GM23338 (cell line): ENCODE measurements at regions not wholly inside any gene's neighbourhood (a gene's known extent, or its start where the extent isn't known, plus 50 kb on each side); places are given as distances from the start of the nearest gene placed in this dataset.

Source experiments
- ATAC-seq: fragments of 200-7000 bp; cut with Tn5 transposase; 3 replicates; pipeline ENCODE4 v1.9.1; 2020
- DNase-seq: peaks from one replicate; pipeline ENCODE4 v3.0.0-alpha.2; 2015; ENCODE audit warnings: low spot score
- H2AFZ ChIP-seq: fragments of 200-600 bp; sonication (generic); 2 replicates; pipeline ENCODE4 v1.8.0; 2016; ENCODE audit warnings: antibody characterized with exemption, mild to moderate bottlenecking, moderate library complexity
- H3F3A ChIP-seq: fragments of 200-600 bp; sonication (generic); replicated peaks from 2 replicates; pipeline ENCODE4 v1.8.0; 2017; ENCODE audit warnings: antibody characterized with exemption, mixed run types, low read depth
- H3K27ac ChIP-seq: fragments of 200-600 bp; sonication (generic); 2 replicates; pipeline ENCODE4 v1.6.1; 2016; ENCODE audit warnings: low read depth
- H3K27me3 ChIP-seq: fragments of 200-600 bp; sonication (generic); 2 replicates; pipeline ENCODE4 v1.8.0; 2016; ENCODE audit warnings: mild to moderate bottlenecking, mixed run types, moderate library complexity; ENCODE audit not compliant: insufficient read depth
- H3K36me3 ChIP-seq: fragments of 200-600 bp; sonication (generic); 2 replicates; pipeline ENCODE4 v1.8.0; 2016; ENCODE audit warnings: mild to moderate bottlenecking; ENCODE audit not compliant: insufficient read depth
- H3K4me1 ChIP-seq: fragments of 200-600 bp; sonication (generic); 2 replicates; pipeline ENCODE4 v1.8.0; 2016; ENCODE audit warnings: mild to moderate bottlenecking, moderate library complexity; ENCODE audit not compliant: insufficient read depth
- H3K4me2 ChIP-seq: fragments of 200-600 bp; sonication (generic); 2 replicates; pipeline ENCODE4 v1.7.1; 2017; ENCODE audit warnings: mixed run types
- H3K4me3 ChIP-seq: fragments of 200-600 bp; sonication (generic); 2 replicates; pipeline ENCODE4 v1.6.1; 2016; ENCODE audit warnings: mixed run types
- H3K79me2 ChIP-seq: fragments of 200-600 bp; sonication (generic); replicated peaks from 2 replicates; pipeline ENCODE4 v1.8.0; 2017; ENCODE audit warnings: mild to moderate bottlenecking; ENCODE audit not compliant: insufficient read depth
- H3K9me2 ChIP-seq: fragments of 200-600 bp; sonication (generic); 2 replicates; pipeline ENCODE4 v1.8.0; 2017; ENCODE audit not compliant: insufficient read depth
- H4K20me1 ChIP-seq: fragments of 200-600 bp; sonication (generic); replicated peaks from 2 replicates; pipeline ENCODE4 v1.8.0; 2017; ENCODE audit warnings: mild to moderate bottlenecking; ENCODE audit not compliant: insufficient read depth
- H3K27ac Mint-ChIP-seq: 2 replicates; pipeline ENCODE4 v1.8.0; 2020; ENCODE audit warnings: inconsistent platforms, mild to moderate bottlenecking, moderate library complexity, mixed read lengths
- H3K27me3 Mint-ChIP-seq: 3 replicates; pipeline ENCODE4 v1.8.0; 2022; ENCODE audit warnings: low read depth, mild to moderate bottlenecking, moderate library complexity, mixed read lengths, inconsistent platforms; ENCODE audit not compliant: insufficient read depth, poor library complexity
- H3K36me3 Mint-ChIP-seq: 3 replicates; pipeline ENCODE4 v1.8.0; 2021; ENCODE audit warnings: low read depth, mild to moderate bottlenecking, inconsistent platforms, moderate library complexity, mixed read lengths
- H3K4me1 Mint-ChIP-seq: 3 replicates; pipeline ENCODE4 v1.8.0; 2020; ENCODE audit warnings: mild to moderate bottlenecking, inconsistent platforms, mixed read lengths
- H3K4me3 Mint-ChIP-seq: 3 replicates; pipeline ENCODE4 v1.8.0; 2021; ENCODE audit warnings: moderate library complexity, mild to moderate bottlenecking, inconsistent platforms, mixed read lengths
- H3K9me3 Mint-ChIP-seq: 3 replicates; pipeline ENCODE4 v1.8.0; 2020; ENCODE audit warnings: moderate library complexity, mild to moderate bottlenecking, inconsistent platforms, mixed read lengths
- CREB1 ChIP-seq: fragments of 250-450 bp; sonication (Bioruptor Pico); IDR thresholded peaks from 2 replicates; pipeline ENCODE4 v1.5.0; 2020; ENCODE audit warnings: low read depth, mild to moderate bottlenecking, moderate library complexity
- ETS1 ChIP-seq: IDR thresholded peaks from 2 replicates; pipeline ENCODE4 v1.6.1; 2016; ENCODE audit warnings: antibody characterized with exemption
- EZH2 ChIP-seq: fragments of 200-600 bp; sonication (generic); IDR thresholded peaks from one replicate; pipeline ENCODE4 v1.8.0; 2017; ENCODE audit warnings: antibody characterized with exemption, mild to moderate bottlenecking, low read depth; ENCODE audit not compliant: unreplicated experiment
- EZH2phosphoT487 ChIP-seq: fragments of 200-600 bp; sonication (generic); IDR thresholded peaks from one replicate; pipeline ENCODE4 v1.8.1; 2018; ENCODE audit warnings: antibody characterized with exemption; ENCODE audit not compliant: unreplicated experiment
- JUNB ChIP-seq: IDR thresholded peaks from one replicate; pipeline ENCODE4 v1.6.1; 2016; ENCODE audit warnings: antibody characterized with exemption; ENCODE audit not compliant: unreplicated experiment
- NANOG ChIP-seq: IDR thresholded peaks from 2 replicates; pipeline ENCODE4 v1.6.1; 2016; ENCODE audit warnings: antibody characterized with exemption, borderline replicate concordance
- POLR2AphosphoS5 ChIP-seq: IDR thresholded peaks from 2 replicates; pipeline ENCODE4 v1.6.1; 2016; ENCODE audit warnings: antibody characterized with exemption, low read depth
- REST ChIP-seq: IDR thresholded peaks from one replicate; pipeline ENCODE4 v1.6.1; 2018; ENCODE audit warnings: antibody characterized with exemption; ENCODE audit not compliant: unreplicated experiment
- STAT1 ChIP-seq: IDR thresholded peaks from one replicate; pipeline ENCODE4 v1.6.1; 2016; ENCODE audit warnings: antibody characterized with exemption; ENCODE audit not compliant: unreplicated experiment
- ZNF114 ChIP-seq: fragments of 250-450 bp; sonication (Bioruptor Pico); IDR thresholded peaks from 2 replicates; pipeline ENCODE4 v1.5.0; 2020; ENCODE audit warnings: mild to moderate bottlenecking, moderate library complexity
- ZNF331 ChIP-seq: fragments of 250-450 bp; sonication (Bioruptor Pico); IDR thresholded peaks from 2 replicates; pipeline ENCODE4 v1.5.0; 2020; ENCODE audit warnings: low read depth, mild to moderate bottlenecking, moderate library complexity
- TF ChIP-seq, protein P1 (sequence below): fragments of 250-450 bp; sonication (Bioruptor Pico); IDR thresholded peaks from 2 replicates; pipeline ENCODE4 v1.5.0; 2020; ENCODE audit warnings: mild to moderate bottlenecking, moderate library complexity
- TF ChIP-seq, protein P2 (sequence below), 2 experiments: fragments of 200-600 bp in 1 of 2; sonication (generic) in 1 of 2; conservative IDR thresholded peaks; 2 replicates each; pipeline versions ENCODE4 v1.5.1 to v1.6.1; 2016 to 2017; ENCODE audit warnings: antibody characterized with exemption in 2 of 2, low read depth in 2 of 2, mild to moderate bottlenecking in 2 of 2, moderate library complexity in 1 of 2

DNA sequence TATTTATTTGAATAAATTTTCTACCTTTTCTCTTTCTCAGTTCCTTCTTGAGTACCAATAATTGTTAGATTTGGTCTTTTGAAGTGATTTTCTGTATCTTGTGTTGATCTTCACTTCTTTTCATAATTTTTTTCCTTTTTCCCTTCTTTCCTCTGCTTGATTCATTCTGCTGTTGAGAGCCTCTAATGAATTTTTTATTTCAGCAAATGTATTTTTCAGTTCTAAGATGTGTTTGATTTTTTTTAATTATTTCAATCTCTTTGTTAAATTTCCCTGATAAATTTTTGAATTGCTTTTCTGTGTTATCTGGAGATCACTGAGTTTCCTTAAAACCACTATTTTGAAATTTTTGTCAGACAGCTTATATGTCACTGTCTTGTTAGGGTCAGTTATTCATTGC, 155.4 kb upstream of the IL15 start:
- Mint-ChIP-seq H3K27ac (no peak overlapping the region), H3K4me3 (no peak overlapping the region), H3K27me3 (no peaks in the 10 kb centered on the region)

More for the DNA sequence above, 155.4 kb upstream of the IL15 start:
- DNase-seq (no peak), ATAC-seq (no peak)
- Histone ChIP-seq H3K9me2 (0 out of 2 replicates have a peak, but pooled peaks cover 4% of the 10 kb centered on the region), H4K20me1 (no peaks in the 10 kb centered on the region), H3K4me1 (no peaks in the 10 kb centered on the region), H3K36me3 (no peaks in the 10 kb centered on the region), H3K79me2 (no peaks in the 10 kb centered on the region), H3K27me3 (no peaks in the 10 kb centered on the region), H3K4me3 (no peak overlapping the region), H3K4me2 (no peak overlapping the region), H2AFZ (no peak overlapping the region), H3K27ac (no peak overlapping the region), H3F3A (no peaks in the 10 kb centered on the region)
- TF ChIP-seq REST, result no peak
- TF ChIP-seq, protein P1, sequence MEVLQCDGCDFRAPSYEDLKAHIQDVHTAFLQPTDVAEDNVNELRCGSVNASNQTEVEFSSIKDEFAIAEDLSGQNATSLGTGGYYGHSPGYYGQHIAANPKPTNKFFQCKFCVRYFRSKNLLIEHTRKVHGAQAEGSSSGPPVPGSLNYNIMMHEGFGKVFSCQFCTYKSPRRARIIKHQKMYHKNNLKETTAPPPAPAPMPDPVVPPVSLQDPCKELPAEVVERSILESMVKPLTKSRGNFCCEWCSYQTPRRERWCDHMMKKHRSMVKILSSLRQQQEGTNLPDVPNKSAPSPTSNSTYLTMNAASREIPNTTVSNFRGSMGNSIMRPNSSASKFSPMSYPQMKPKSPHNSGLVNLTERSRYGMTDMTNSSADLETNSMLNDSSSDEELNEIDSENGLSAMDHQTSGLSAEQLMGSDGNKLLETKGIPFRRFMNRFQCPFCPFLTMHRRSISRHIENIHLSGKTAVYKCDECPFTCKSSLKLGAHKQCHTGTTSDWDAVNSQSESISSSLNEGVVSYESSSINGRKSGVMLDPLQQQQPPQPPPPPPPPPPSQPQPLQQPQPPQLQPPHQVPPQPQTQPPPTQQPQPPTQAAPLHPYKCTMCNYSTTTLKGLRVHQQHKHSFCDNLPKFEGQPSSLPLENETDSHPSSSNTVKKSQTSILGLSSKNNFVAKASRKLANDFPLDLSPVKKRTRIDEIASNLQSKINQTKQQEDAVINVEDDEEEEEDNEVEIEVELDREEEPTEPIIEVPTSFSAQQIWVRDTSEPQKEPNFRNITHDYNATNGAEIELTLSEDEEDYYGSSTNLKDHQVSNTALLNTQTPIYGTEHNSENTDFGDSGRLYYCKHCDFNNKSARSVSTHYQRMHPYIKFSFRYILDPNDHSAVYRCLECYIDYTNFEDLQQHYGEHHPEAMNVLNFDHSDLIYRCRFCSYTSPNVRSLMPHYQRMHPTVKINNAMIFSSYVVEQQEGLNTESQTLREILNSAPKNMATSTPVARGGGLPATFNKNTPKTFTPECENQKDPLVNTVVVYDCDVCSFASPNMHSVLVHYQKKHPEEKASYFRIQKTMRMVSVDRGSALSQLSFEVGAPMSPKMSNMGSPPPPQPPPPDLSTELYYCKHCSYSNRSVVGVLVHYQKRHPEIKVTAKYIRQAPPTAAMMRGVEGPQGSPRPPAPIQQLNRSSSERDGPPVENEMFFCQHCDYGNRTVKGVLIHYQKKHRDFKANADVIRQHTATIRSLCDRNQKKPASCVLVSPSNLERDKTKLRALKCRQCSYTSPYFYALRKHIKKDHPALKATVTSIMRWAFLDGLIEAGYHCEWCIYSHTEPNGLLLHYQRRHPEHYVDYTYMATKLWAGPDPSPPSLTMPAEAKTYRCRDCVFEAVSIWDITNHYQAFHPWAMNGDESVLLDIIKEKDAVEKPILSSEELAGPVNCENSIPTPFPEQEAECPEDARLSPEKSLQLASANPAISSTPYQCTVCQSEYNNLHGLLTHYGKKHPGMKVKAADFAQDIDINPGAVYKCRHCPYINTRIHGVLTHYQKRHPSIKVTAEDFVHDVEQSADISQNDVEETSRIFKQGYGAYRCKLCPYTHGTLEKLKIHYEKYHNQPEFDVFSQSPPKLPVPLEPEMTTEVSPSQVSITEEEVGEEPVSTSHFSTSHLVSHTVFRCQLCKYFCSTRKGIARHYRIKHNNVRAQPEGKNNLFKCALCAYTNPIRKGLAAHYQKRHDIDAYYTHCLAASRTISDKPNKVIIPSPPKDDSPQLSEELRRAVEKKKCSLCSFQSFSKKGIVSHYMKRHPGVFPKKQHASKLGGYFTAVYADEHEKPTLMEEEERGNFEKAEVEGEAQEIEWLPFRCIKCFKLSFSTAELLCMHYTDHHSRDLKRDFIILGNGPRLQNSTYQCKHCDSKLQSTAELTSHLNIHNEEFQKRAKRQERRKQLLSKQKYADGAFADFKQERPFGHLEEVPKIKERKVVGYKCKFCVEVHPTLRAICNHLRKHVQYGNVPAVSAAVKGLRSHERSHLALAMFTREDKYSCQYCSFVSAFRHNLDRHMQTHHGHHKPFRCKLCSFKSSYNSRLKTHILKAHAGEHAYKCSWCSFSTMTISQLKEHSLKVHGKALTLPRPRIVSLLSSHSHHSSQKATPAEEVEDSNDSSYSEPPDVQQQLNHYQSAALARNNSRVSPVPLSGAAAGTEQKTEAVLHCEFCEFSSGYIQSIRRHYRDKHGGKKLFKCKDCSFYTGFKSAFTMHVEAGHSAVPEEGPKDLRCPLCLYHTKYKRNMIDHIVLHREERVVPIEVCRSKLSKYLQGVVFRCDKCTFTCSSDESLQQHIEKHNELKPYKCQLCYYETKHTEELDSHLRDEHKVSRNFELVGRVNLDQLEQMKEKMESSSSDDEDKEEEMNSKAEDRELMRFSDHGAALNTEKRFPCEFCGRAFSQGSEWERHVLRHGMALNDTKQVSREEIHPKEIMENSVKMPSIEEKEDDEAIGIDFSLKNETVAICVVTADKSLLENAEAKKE (CRISPR knock-in tag), result no peak
- TF ChIP-seq EZH2phosphoT487, result no peak
- no peak for TF ChIP-seq POLR2AphosphoS5
- TF ChIP-seq, protein P2, sequence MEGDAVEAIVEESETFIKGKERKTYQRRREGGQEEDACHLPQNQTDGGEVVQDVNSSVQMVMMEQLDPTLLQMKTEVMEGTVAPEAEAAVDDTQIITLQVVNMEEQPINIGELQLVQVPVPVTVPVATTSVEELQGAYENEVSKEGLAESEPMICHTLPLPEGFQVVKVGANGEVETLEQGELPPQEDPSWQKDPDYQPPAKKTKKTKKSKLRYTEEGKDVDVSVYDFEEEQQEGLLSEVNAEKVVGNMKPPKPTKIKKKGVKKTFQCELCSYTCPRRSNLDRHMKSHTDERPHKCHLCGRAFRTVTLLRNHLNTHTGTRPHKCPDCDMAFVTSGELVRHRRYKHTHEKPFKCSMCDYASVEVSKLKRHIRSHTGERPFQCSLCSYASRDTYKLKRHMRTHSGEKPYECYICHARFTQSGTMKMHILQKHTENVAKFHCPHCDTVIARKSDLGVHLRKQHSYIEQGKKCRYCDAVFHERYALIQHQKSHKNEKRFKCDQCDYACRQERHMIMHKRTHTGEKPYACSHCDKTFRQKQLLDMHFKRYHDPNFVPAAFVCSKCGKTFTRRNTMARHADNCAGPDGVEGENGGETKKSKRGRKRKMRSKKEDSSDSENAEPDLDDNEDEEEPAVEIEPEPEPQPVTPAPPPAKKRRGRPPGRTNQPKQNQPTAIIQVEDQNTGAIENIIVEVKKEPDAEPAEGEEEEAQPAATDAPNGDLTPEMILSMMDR (conservative IDR thresholded peaks at IDR 0.05; ENCODE audit: low read depth in 2 of 2), result no peak
- TF ChIP-seq ZNF114 (CRISPR knock-in tag), result no peak
- no peak for TF ChIP-seq JUNB
- TF ChIP-seq EZH2, result no peak
- TF ChIP-seq STAT1, result no peak
- TF ChIP-seq ETS1, result no peak
- TF ChIP-seq NANOG, result no peak
- no peak for TF ChIP-seq CREB1 (CRISPR knock-in tag)
- TF ChIP-seq ZNF331 (CRISPR knock-in tag), result no peak
- Mint-ChIP-seq H3K4me1 (no peaks in the 10 kb centered on the region), H3K36me3 (peaks cover 4% of the 10 kb centered on the region; the same call in 1 of the 3 replicates), H3K9me3 (peaks cover 38% of the 10 kb centered on the region)
